ENCODE measurements at regions not wholly inside any gene's neighbourhood (a gene's known extent, or its start where the extent isn't known, plus 50 kb on each side); places are given as distances from the start of the nearest gene placed in this dataset.

GRCh38 chr4:19743115-19743638 lies 508.5 kb upstream of the SLIT2 start:
- no peak for TF ChIP-seq CTCF (IDR thresholded peaks at IDR 0.05)
- TF ChIP-seq POLR2A (IDR thresholded peaks at IDR 0.05): no peak
- TF ChIP-seq EP300 (IDR thresholded peaks at IDR 0.05): no peak
